T-helper 1 cell treated with Interleukin-12 subunit alpha and Interleukin-12 subunit beta and Interleukin-4 antibody, amounts not matched to agents 30 ng/mL and 1 ng/mL, for 36 hours (primary cell): ENCODE measurements at regions not wholly inside any gene's neighbourhood (a gene's known extent, or its start where the extent isn't known, plus 50 kb on each side); places are given as distances from the start of the nearest gene placed in this dataset.

Source experiments
- intact Hi-C: fragments of 100-400 bp; cut with micrococcal nuclease; formaldehyde crosslinking; loops from one replicate; pipeline ENCODE4 v1.15.1; 2024

DNA sequence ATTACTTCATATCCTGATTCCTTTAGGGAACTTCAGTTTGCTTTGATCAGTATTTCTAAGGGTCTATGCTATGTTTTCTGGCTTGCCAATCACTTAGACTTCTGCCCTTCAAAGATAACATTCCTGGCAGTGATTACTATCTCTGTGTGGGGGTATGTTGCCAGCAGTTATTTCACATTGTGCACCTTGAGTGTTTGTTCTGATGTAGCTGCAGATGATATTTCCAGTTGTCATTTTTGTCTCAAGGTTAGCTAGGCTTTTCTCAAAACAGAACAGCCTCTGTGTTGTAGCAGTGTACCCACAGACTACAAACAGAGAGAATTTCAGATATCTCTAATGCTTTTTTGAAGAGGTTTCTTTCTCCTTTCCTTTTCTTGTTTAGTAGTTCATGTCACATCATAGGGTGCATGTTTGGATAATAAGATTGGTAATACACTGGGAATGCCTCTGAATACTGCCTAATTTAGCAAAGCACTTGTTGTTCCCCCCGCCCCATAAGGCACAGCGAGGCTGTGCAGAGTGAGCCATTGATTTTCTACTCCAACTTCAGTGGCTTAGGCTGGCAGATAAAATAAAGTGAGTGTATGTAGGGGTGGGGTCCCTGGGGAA, 134.7 kb upstream of the AGR3 start:
- intact Hi-C loops = no loop called here

DNA sequence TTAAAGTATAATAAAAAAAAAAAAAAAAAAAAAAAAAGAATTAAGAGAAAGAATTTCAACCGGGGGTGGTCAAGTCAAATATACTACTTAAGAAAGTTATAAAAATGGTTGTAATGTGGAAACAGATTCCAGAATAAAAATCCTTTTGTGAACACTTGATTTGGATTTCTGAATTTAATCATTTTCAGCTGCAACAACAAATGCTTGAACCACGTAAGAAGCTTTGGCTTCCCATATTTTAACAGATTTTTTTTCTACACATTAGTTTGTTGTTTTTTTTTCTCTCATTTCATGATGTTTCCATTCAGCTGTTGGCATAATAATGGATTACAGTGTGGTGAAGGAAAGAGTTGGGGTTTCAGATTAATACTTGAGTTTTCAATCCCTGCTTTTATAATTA, 137.3 kb upstream of the AGR3 start:
- intact Hi-C loops = no loop called here

DNA sequence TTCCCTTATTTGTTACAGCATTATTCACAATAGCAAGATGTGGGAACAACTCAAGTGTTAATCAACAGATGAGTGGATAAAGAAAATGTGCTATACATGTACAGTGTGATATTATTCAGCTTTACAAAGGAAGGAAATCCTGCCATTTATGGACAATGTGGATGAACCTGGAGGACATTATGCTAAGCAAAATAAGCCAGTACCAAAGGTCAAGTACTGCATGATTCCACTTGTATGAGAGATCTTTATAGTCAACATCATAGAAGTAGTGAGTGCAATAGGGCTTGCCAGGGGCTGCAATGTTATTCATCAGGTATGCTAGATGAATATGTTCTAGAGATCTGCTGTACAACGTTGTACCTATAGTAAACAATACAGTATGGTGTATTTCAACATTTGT, 138.5 kb upstream of the AGR3 start:
- intact Hi-C loops = no loop called here

DNA sequence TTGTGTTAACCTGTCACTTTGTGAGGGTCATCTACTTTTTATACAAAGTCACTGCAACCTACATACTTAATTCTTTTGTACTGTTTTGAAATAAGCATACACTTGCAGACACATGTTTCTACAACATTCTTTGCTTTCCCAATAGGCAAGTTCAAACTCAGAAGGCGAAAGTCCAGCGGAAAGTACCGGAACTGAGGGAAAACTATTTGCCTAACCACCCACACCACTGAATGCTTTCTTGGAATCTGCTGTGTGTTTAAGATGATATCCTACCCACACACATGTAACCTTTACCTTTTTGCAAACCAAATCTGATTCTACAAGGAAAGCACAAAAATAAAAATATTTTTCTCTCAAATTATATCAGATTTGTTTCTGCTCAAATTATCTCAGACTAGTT, 139.4 kb upstream of the AGR3 start:
- intact Hi-C loops = no loop called here

DNA sequence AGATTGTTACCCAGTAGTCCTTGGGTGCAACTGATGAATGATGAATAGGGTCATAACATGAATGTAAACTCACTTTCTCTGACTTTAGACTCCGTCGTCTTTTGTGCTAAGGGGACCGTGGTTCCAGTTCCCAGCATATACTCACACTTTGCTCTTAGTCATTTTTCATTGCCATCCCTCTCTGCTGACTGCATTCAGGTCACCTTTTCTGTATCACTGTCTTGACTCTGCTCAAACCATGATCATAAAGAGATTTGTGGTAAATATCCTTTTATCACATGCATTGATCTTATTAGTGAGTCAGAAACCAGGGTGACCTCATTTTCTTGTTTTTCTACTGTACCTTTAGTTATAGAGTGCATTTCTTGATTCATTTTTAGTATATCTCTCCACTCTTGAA, 141.1 kb upstream of the AGR3 start:
- intact Hi-C loops = no loop called here

DNA sequence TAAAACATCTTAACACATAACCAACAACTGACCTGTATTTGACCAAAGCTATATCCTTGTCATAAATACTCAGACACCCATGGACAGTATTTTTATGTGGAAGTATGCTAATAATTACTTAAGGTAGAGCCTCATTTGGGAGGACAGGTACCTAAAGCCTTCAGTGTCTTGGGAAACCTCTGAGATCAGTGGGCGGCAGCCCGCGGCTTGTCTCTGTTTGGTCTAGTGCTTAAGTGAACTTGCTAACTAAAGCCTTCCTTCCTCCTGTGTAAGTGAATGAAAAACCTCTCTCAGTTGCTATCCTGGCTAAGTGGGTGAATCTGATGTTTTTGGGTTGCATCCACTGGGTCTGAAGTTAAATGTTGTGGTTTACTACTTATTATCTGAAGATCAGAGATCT, 144.5 kb upstream of the AGR3 start:
- intact Hi-C loops = no loop called here

DNA sequence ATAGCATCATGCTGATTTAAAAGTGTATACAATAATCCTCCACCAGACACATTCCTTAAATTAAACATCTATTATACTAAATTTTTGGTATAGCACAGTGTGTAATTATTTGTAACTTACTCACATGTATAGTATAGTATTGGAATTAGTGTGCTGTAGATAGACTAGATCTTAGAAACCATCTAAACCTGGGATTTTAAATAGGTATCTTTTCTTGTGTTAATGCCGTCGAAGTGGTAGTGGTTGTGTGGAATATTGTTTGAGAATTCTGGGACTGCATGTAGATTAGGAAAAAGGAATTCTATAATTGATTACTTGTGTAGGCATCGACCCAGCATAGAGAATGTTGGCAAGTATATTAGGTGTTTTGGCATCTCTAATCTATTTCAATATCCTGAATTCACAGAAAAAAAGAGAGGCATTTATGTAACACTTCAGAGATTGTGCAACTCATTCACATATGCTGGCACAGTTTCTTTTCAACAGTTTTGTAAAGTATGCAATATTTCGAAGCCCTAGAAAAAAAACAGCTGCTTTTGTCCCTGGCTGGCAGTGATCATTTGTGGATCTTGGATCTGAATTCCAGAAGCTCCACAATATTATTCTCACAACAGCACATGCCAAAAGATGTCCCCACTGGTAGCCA, 145.5 kb upstream of the AGR3 start:
- intact Hi-C loops = no loop called here

DNA sequence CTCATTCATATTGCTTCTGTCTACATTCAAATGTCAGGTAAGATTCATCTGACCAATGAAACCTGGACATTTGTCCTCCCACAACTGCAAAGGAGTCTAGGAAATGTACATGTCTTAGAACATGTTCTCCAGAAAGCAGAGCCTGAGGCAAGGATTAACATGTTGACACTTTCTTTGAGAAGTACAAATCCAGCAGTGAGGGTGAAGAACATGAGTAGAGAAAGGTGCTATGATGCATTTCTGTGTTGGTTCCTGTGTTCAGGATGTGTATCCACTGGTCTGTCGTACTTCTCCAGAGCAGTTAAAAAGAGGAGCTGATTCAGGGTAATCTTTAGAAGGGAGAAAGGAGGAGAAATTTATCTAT, 146.0 kb upstream of the AGR3 start:
- intact Hi-C loops = no loop called here

DNA sequence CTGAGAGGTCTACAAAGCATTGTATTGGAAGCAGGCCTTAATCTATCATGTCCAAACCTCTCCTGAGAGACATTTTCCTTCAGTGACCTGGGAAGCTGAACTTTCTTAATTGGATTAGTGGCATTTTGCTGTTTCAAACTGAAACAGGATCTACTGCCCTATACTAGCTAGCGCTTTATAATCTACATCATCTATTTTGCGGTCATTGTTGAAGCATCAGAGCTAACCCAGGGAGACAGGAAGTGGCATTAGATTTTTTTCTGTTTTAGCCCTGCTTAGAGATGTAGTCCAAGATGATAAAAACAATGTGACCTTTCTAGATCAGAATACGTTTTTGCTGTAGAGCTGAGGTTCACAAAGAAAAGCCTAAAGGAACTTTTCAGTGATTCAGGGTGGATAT, 147.4 kb upstream of the AGR3 start:
- intact Hi-C loops = no loop called here

DNA sequence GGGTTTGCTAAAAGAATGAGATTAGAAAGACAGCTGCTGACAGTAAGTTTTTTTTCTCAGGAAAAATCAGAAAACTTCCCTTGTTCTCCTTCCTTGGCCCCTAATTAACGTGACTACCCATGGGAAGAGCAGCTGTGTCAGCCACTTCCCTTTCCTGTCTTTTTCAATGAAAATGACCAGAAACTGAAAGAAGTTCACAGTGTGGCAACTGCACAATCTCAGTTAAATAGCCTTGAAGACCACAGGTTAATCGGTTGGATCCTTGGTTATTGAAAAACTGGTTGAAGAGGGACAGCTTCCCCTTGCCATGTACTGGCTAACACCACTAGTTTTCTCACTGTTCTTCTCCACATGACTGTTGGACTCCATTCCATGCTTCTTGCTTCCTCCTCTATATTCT, 148.8 kb upstream of the AGR3 start:
- intact Hi-C loops = loop anchor here (1.0 kb wide), 1 partner anchor 8 kb away; no protein-coding TSS in a partner anchor

DNA sequence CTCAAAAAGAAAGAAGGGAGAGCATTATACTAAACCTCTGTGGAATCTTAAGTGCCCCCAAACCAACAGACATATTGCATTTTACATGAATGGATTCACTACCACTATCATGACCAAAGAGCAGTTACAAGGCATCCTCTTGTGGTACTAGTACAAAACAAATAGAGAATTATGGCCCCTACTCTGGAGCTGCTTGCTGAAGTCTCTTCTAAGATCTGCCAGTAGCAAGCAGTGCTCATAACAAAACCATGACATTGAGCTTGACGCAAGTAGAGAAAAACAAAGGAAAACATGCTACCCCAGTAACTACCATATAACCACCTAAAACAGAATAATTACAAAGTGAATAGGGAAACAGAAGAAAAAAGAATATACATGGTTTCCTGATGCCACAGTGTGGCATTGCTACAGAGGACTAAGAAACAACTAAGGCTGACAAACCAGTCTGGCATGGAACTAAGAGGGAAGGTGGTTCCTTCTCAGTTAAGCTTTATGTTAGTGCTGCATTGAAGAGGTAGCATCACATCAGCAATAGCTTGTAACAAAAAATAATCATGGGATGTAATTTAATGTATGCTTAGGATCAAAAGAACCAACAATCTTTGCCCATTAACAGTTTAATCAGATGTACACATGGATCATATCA, 150.2 kb upstream of the AGR3 start:
- intact Hi-C loops = no loop called here

DNA sequence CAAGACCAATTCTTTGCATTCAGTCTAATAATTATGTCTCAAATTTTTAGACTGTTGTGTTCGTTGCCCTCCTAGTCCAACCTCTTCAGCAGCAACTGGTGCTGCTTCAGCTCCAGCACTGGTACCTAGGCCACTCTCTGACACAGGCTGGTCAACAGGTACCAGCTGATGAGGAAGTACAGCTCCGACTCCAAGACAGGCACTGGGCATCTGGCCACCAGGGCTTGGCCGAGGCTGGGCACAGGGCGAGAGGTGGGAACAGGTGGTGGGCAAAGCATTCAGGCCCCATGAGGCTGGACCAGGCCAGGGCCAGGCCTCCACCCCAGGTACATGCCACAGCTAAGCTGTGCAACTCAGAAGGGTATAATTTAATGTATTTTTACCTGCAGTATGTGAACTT, 151.5 kb upstream of the AGR3 start:
- intact Hi-C loops = no loop called here

DNA sequence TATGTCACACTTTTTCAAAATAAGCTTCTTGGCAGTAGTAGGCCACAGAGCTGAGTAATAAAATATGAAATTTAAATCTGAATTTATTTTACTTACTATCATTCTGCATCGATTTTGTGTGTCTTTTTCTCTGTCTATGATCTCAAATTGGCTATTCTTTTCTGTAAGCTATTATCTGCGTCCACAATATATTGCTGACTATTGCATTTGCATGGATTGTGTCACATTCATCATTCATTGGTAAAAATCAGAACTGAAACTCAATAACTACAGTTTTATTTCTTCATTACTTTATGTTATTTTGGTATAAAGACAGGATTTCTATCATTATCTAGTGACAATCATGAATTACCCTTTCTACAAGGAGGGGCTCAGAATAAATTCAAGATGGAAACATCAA, 154.8 kb upstream of the AGR3 start:
- intact Hi-C loops = no loop called here

DNA sequence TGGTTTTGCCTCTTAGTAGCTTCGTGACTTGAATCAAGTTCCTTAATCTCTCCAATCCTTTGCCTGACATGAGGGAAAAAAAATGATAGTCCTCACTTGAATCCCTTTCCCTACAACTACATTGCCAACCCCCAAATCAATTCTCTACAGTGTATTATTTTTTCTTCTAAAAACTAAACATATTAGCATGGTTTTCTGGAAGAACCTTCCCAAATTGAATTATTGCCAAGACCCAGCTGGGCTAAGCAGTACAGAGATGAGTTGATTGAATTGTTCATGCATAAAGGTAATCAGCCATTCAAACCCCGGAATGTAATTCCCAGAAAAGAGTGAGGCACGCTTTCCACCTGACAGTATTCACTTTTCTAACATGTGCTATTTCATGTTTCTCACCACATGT, 155.6 kb upstream of the AGR3 start:
- intact Hi-C loops = no loop called here

DNA sequence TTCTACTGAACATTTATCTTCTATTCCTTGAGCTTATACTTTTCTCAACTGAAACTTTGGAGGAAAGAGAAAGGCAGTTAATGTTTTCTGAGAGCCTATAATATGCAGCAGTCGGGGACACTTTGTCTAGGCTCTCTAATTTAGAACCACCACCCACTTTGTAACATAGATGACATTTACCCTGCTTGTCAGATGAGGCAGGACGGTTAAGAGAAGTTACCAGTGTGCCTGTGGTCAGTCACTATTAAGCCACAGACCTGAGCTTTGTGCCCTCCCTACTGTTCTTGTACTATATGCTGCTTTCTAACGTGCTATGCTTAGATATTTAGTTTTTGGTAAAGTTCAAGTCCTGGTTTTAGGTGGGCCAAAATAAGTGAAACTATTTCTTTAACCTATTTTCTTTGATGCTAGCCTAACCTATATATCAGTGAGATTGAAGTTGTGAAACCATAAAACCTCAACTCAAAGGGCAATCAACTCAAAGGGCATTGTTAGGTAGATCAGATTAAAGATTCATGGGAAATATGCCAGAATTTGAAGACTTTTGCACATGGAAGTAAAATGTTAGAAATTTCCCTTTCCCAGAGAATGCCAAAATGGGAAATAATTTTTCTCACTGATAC, 156.5 kb upstream of the AGR3 start:
- intact Hi-C loops = loop anchor here (1.0 kb wide), 1 partner anchor 8 kb away; no protein-coding TSS in a partner anchor

DNA sequence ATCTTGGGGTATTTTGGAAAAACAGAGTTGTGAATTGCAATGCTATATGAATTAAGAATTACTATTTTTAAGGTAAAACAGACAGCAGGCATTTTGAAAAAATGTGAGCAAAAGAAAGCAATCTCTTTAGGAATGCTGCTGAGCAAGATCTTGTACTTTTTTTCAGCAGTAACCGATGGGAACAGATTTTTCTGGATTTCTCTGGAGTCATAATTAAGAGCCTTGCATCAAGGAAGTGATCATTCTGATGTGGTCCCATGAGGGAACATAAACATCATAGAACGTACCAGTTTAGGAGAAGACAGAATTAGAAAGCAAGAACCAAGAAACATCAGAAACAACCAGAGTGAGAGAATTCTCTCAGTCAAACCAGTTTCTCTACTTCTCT, 157.0 kb upstream of the AGR3 start:
- intact Hi-C loops = loop anchor here (1.0 kb wide), 1 partner anchor 8 kb away; no protein-coding TSS in a partner anchor

DNA sequence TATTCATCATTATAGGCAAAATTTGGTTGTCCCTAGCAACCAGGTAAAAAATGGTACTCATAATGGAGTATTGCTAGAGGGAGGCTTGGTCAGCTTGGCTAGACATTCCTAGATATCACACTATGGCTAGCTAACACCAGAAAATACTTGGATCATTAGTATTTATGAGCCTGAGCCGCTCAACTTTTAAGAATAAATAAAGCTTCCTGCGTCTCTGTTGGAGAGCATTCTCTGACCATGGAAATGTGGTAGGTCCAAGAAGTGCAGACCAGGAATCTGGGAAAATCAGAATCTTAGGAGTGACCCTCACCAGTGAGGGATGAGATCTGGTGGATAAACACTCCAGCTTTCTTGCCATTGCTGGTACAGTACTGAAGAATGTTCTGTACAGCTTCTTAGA, 157.6 kb upstream of the AGR3 start:
- intact Hi-C loops = no loop called here

DNA sequence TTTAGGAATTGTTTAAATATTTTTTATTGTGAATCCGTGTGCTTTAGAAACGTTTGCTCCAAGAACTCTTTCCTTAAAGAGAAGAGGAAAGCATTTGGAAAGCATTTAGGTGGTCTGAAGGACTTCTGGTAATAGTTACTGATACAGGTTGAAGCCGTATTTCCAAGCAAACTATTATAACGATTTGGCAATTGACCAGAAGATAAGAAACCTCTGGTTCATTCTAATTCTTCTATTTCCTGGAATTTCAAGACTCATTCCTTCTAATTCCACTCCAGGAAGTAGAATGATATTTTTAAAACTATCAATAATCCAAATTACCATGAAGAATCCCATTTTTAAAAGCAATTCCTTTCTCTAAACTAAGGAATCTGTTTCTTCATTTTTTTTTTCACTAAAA, 158.9 kb upstream of the AGR3 start:
- intact Hi-C loops = loop anchor here (1.0 to 5.0 kb wide), 3 partner anchors 30 to 194 kb away; no protein-coding TSS in a partner anchor

DNA sequence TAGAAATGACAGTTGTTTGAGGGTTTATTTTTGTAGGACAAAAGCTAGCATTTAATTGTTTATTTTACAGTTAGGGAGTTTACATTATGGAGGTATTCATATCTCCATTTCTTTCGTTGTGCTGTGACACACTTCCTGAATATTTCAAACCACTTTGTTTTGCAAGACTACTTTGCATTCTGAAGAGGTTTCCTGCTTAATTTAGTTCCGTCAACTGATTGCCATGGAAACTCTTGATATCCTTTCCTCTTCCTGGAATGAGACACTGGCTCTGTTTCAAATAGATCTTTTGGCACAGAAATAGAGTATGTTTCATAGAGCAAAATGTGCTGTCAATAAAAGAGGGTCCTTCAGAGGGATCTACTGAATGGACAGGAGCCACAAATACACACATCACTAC, 159.5 kb upstream of the AGR3 start:
- intact Hi-C loops = loop anchor here (1.0 to 5.0 kb wide), 3 partner anchors 31 to 193 kb away; no protein-coding TSS in a partner anchor

DNA sequence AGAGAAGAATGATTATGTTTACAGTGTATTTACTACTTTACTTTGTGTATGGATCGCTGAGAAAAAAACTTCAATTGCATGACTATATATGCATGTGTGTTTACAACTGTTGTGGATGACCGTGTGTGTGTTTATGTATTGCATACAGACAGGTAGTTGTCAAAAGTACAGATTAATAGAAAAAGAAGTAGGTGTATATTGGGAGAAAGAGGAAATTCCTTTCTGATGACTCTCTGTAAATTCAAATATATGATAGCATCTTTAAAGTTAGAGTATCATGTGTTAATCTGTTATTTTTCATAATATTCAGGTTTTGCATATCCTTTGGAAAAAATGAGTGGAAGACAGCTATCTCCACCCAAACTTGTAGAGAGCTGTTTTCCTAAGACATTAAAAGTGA, 160.4 kb upstream of the AGR3 start:
- intact Hi-C loops = loop anchor here (5.0 kb wide), 1 partner anchor 95 kb away; no protein-coding TSS in a partner anchor

DNA sequence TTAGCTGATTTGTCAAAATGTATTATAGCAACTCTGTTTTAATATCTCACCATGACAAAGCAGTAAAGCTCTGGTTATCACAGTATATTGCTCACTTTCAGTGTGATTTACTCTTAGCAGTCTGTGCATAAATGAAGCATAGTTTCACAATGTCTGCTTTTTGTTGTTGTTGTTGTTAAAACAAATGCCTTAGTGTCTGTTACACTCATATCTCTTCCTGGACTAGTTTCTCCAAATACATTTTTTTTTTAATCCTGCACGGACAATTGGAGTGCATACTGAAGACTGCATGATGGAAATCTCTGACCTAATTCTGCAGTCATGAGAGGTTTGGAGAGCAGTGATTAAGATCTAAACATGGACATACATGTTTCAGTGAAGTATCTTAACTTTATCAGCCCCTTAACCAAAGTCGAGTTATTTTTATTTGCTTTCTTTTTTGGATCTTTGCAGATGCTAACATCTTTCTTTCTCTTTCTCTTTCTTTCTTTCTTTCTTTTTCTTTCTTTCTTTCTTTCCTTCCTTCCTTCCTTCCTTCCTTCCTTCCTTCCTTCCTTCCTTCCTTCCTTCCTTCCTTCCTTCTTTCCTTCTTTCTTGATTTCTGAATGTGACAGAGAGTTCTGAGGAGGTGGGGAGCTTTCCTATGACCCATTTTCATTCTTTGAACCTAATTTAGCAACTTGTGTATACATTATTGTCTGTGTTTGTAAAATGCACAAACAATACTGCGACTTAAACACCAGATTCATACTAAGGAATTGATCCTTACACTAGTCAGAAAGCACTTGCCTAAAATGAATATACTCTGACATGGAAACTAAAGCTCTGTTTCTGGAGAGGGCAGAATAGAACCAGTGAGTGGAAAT, 161.5 kb upstream of the AGR3 start:
- intact Hi-C loops = loop anchor here (5.0 kb wide), 1 partner anchor 94 kb away; no protein-coding TSS in a partner anchor
